ENCODE measurements at regions not wholly inside any gene's neighbourhood (a gene's known extent, or its start where the extent isn't known, plus 50 kb on each side); places are given as distances from the start of the nearest gene placed in this dataset.

DNA sequence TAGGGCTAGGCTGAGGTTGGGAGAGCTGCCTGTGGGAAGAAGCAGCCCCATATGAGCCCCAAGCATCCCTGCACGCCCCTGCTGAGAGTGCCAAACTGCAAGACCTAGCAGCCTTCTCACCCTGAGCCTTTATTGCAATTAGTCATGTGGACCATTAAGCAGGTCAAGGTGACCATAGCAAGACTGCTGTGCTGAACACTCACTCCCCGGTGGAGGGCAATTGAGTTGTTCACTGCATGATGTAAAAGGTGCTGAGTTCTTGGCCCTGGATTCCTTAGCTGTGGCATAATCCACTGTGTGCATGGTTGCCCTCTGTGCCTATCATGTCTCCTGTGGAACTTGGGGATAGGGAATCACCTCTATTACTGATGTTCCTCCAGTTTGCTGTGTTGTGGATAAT is 131.1 kb downstream of the FOXD1 start (continued):
- TF ChIP-seq ZNF462 (CRISPR knock-in tag; IDR thresholded peaks at IDR 0.05) (no peak), EZH2phosphoT487 (IDR thresholded peaks at IDR 0.05; ENCODE audit: unreplicated experiment) (no peak), POLR2AphosphoS5 (IDR thresholded peaks at IDR 0.05; ENCODE audit: low read depth) (no peak), REST (IDR thresholded peaks at IDR 0.05; ENCODE audit: unreplicated experiment) (no peak), CREB1 (CRISPR knock-in tag; IDR thresholded peaks at IDR 0.05; ENCODE audit: low read depth) (no peak), ZNF114 (CRISPR knock-in tag; IDR thresholded peaks at IDR 0.05) (no peak), JUNB (IDR thresholded peaks at IDR 0.05; ENCODE audit: unreplicated experiment) (no peak), CTCF (conservative IDR thresholded peaks at IDR 0.05; ENCODE audit: low read depth in 2 of 2) (no peak)
